CD4-positive, CD25-positive, alpha-beta regulatory T cell (primary cell): ENCODE measurements at regions not wholly inside any gene's neighbourhood (a gene's known extent, or its start where the extent isn't known, plus 50 kb on each side); places are given as distances from the start of the nearest gene placed in this dataset.

Experiments used
- ATAC-seq, 2 donors: fragments of 150-1000 bp; cut with Tn5 transposase; one replicate each; pipeline ENCODE4 v1.10.0; 2021; ENCODE audit warnings: low read depth in 2 of 2, moderate number of reproducible peaks in 2 of 2, moderate library complexity in 1 of 2
- DNase-seq, 3 donors: peaks; one replicate each; pipeline versions ENCODE4 v3.0.0 to v3.0.0-alpha.2; 2012 to 2022; ENCODE audit warnings: mixed read lengths in 1 of 3
- H3K27ac ChIP-seq: one replicate; pipeline ENCODE4 v1.7.0; 2013; ENCODE audit warnings: mild to moderate bottlenecking, low read length; ENCODE audit not compliant: insufficient read depth, poor library complexity, severe bottlenecking
- H3K27me3 ChIP-seq: one replicate; pipeline ENCODE4 v1.7.0; 2013; ENCODE audit warnings: low read length; ENCODE audit not compliant: control insufficient read depth, insufficient read depth
- H3K36me3 ChIP-seq: one replicate; pipeline ENCODE4 v1.7.0; 2013; ENCODE audit warnings: mild to moderate bottlenecking, low read length, moderate library complexity; ENCODE audit not compliant: control insufficient read depth, insufficient read depth
- H3K4me1 ChIP-seq: 2 replicates; pipeline ENCODE4 v1.7.0; 2013; ENCODE audit warnings: mild to moderate bottlenecking, low read length; ENCODE audit not compliant: insufficient read depth, control insufficient read depth, poor library complexity, severe bottlenecking
- H3K4me3 ChIP-seq: one replicate; pipeline ENCODE4 v1.7.0; 2013; ENCODE audit warnings: low read depth, mild to moderate bottlenecking, low read length, moderate library complexity
- H3K9me3 ChIP-seq, 2 experiments: 1 replicate in 1 of 2; 2 replicates in 1 of 2; pipeline ENCODE4 v1.7.0; 2013; ENCODE audit warnings: low read length in 2 of 2, mild to moderate bottlenecking in 1 of 2, moderate library complexity in 1 of 2; ENCODE audit not compliant: control insufficient read depth in 2 of 2
- H3K27ac Mint-ChIP-seq, 3 donors: one replicate each; pipeline ENCODE4 v1.8.0; 2020 to 2022; ENCODE audit warnings: mild to moderate bottlenecking in 3 of 3, mixed read lengths in 3 of 3, moderate library complexity in 2 of 3
- H3K27me3 Mint-ChIP-seq: one replicate; pipeline ENCODE4 v1.8.0; 2022; ENCODE audit warnings: mild to moderate bottlenecking, mixed read lengths
- H3K36me3 Mint-ChIP-seq: one replicate; pipeline ENCODE4 v1.8.0; 2020; ENCODE audit warnings: mixed read lengths
- H3K4me1 Mint-ChIP-seq, 4 donors: one replicate each; pipeline ENCODE4 v1.8.0; 2020 to 2022; ENCODE audit warnings: mixed read lengths in 4 of 4, mild to moderate bottlenecking in 1 of 4
- H3K4me3 Mint-ChIP-seq, 4 donors: one replicate each; pipeline ENCODE4 v1.8.0; 2020 to 2022; ENCODE audit warnings: mild to moderate bottlenecking in 4 of 4, mixed read lengths in 4 of 4, moderate library complexity in 3 of 4
- H3K9me3 Mint-ChIP-seq, 7 donors: one replicate each; pipeline ENCODE4 v1.8.0; 2020 to 2022; ENCODE audit warnings: mixed read lengths in 7 of 7, mild to moderate bottlenecking in 3 of 7, moderate library complexity in 2 of 7

DNA sequence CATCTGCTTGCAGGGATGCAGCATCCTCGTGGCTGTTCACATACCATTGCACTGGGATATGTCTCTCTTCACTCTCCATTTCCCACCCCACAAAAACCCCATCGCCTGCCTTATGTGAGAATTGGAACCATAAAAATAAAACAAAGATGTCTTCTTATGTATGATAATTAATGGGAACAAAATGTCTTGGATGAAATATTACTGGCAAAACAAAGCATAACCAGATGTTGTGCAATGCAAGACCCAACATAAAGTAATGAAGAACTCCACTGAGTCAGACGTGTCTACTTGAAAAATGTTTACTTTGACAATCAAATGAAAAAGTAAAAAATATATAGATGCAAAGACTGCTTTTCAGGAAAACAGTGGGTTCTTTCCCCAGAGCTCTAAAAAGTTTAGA is 611.3 kb upstream of the SYT4 start:
- Mint-ChIP-seq H3K4me1 (no peaks in the 10 kb centered on the region), H3K9me3 (peaks cover 0 to 11% (median 7%) of the 10 kb centered on the region in 7 donors), H3K36me3 (no peaks in the 10 kb centered on the region), H3K27me3 (no peaks in the 10 kb centered on the region), H3K27ac (no peak overlapping the region), H3K4me3 (no peak overlapping the region)
- Histone ChIP-seq H3K4me1 (no peaks in the 10 kb centered on the region), H3K27ac (no peak overlapping the region), H3K4me3 (no peak overlapping the region), H3K36me3 (no peaks in the 10 kb centered on the region), H3K27me3 (no peaks in the 10 kb centered on the region), H3K9me3 (no peaks in the 10 kb centered on the region)
- DNase-seq (no peak), ATAC-seq (no peak)

DNA sequence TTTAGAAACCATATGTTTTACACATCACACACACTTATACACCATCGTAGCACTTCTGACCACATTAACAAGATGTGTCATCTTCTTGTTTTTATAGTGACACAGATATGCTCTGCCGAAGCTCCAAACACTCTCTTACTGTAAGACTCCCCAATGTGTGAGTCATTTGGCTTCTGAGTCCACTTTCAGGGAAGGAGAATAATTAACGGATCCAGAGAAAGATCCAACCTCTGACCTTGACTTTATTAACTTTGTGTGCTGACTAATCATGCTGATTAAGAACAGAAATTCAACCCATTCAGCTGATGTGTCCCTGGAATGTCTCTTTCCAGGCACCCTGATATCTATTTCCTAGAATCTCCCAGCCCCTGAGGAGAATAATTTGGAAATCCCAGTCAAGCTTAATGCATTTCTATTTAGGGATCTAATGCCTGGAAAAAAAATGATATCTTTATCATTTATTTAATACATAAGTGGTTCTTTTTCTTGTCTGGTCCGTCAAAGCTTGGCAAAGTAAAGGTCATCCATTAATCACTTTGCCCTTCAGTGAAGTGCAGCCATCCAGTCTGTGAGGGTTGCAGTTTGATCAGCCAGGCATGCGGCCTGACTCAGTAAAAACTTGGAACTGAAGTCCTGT is 615.8 kb upstream of the SYT4 start:
- DNase-seq (no peak), ATAC-seq (no peak)
- Histone ChIP-seq H3K36me3 (no peaks in the 10 kb centered on the region), H3K4me1 (no peaks in the 10 kb centered on the region), H3K27me3 (no peaks in the 10 kb centered on the region), H3K9me3 (no peaks in the 10 kb centered on the region), H3K4me3 (no peak overlapping the region), H3K27ac (no peak overlapping the region)
- Mint-ChIP-seq H3K27ac (no peak overlapping the region), H3K4me1 (no peaks in the 10 kb centered on the region), H3K27me3 (no peaks in the 10 kb centered on the region), H3K36me3 (no peaks in the 10 kb centered on the region), H3K9me3 (peaks cover 4 to 11% (median 6%) of the 10 kb centered on the region in 7 donors), H3K4me3 (no peak overlapping the region)

DNA sequence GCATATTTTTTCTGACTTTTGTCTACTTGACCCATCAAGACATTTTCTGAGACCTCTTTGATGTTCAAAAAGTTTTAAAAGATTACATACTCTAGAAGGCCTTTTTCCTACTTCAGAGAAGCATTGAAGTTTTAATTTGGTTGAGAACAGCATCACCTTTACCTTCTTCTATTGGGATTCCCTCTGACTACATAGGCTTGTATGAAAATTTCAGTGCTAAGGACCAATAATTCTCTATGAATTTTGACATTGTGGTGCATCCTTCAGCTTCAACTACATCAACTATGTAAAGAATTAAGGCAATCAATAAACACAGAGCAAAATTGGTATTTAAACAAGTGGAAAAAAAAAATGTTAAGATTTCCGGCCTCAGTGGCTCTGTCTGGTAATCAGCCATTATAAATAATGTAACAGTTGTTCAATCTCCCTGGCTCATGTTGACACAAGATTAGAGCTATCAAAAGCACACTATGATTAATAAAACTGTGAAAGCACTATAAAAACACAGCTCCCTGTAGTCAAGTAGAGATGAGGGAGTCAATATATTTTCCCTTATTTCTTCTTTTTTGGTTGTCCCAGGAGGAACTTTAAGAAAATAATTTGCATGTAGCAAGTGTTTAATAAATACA is 627.0 kb upstream of the SYT4 start:
- Mint-ChIP-seq H3K36me3 (no peaks in the 10 kb centered on the region), H3K27ac (no peak overlapping the region), H3K4me3 (no peak overlapping the region), H3K27me3 (no peaks in the 10 kb centered on the region), H3K4me1 (no peaks in the 10 kb centered on the region), H3K9me3 (peaks cover 0 to 15% (median 3%) of the 10 kb centered on the region in 7 donors)
- H3K9me3 ChIP-seq: no peaks in the 10 kb centered on the region
- H3K4me3 ChIP-seq: no peak overlapping the region
- ATAC-seq (no peak), DNase-seq (no peak)
- no peaks in the 10 kb centered on the region for H3K4me1 ChIP-seq
- H3K27me3 ChIP-seq: no peaks in the 10 kb centered on the region
- H3K27ac ChIP-seq: no peak overlapping the region
- H3K36me3 ChIP-seq: no peaks in the 10 kb centered on the region

DNA sequence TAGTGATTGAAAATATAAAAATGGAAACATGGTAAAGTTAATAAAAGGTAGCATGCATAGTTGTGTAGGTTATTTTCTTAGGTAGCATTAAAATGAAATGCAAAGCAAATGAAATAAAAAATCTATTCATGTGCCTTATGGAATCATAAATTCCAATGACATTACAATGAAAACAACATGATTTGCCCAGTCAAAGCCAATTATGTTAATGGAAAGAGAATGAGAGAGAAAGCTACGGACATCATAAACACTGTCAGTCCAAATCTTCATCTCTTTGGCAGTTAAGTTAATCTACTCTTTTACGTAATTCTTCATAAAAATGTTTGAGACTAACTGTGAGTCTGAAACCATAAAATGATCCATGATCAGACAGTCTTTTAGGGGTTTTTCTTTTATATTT is 636.7 kb upstream of the SYT4 start:
- H3K36me3 Mint-ChIP-seq: no peaks in the 10 kb centered on the region
- ATAC-seq (no peak), DNase-seq (no peak)
- no peak overlapping the region for H3K4me3 Mint-ChIP-seq
- H3K4me1 Mint-ChIP-seq: no peaks in the 10 kb centered on the region
- Histone ChIP-seq H3K4me3 (no peak overlapping the region), H3K36me3 (no peaks in the 10 kb centered on the region), H3K27ac (no peak overlapping the region), H3K27me3 (no peaks in the 10 kb centered on the region), H3K9me3 (peaks cover 0 to under 1% of the 10 kb centered on the region in 2 experiments), H3K4me1 (no peaks in the 10 kb centered on the region)
- peaks cover 0 to 19% (median 9%) of the 10 kb centered on the region in 7 donors for H3K9me3 Mint-ChIP-seq
- H3K27ac Mint-ChIP-seq: no peak overlapping the region
- no peaks in the 10 kb centered on the region for H3K27me3 Mint-ChIP-seq

DNA sequence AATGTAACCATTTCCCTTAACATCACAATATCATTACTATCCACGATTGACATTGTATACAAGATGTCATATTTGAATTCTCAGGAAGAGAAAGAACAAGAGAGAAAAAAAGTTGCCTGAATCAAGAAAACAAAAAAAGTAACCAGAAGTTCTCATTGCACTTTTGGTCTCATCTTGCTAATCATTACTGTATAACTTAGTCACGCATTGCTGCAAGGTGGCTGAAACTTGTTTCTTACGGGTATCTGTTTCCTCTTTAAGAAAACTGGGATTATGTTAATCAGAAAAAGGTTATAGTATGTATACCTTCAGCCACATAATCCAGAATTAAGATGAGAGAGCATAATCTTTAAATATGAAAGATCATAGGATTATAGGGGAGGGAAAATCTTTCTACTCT is 639.7 kb upstream of the SYT4 start:
- H3K9me3 Mint-ChIP-seq: peaks cover 0 to 10% (median 4%) of the 10 kb centered on the region in 7 donors
- Histone ChIP-seq H3K27me3 (no peaks in the 10 kb centered on the region), H3K4me3 (no peak overlapping the region), H3K9me3 (peaks cover 0 to 4% of the 10 kb centered on the region in 2 experiments), H3K36me3 (no peaks in the 10 kb centered on the region), H3K27ac (no peak overlapping the region), H3K4me1 (no peaks in the 10 kb centered on the region)
- H3K27me3 Mint-ChIP-seq: no peaks in the 10 kb centered on the region
- H3K27ac Mint-ChIP-seq: no peak overlapping the region
- H3K4me1 Mint-ChIP-seq: no peaks in the 10 kb centered on the region
- no peak for ATAC-seq
- H3K4me3 Mint-ChIP-seq: no peak overlapping the region
- no peaks in the 10 kb centered on the region for H3K36me3 Mint-ChIP-seq
- DNase-seq: no peak

DNA sequence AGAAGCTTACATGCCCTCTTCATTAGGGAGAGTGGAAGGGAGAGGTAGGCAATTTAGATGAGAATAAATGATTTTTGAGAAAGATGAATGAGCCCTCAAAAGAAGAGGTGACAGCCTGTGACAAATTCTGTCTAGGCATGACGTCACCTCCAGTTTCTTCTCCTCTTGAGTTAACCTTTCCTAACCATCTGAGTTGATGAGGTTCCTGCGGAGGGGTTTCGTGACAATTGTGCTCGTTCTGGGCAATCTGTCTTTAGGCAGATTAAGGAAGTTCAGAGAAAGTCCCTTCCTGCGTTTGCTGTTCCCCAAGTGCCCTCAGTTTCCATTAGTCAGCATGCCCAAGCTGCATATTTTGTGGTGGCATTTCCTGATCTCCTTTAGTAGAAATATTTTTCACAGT is 640.2 kb upstream of the SYT4 start:
- H3K4me3 ChIP-seq: no peak overlapping the region
- no peaks in the 10 kb centered on the region for H3K27me3 ChIP-seq
- Mint-ChIP-seq H3K27ac (no peak overlapping the region), H3K9me3 (peaks cover 0 to 7% (median 4%) of the 10 kb centered on the region in 7 donors), H3K36me3 (no peaks in the 10 kb centered on the region), H3K4me1 (no peaks in the 10 kb centered on the region), H3K27me3 (no peaks in the 10 kb centered on the region), H3K4me3 (no peak overlapping the region)
- H3K36me3 ChIP-seq: no peaks in the 10 kb centered on the region
- ATAC-seq (no peak), DNase-seq (no peak)
- H3K9me3 ChIP-seq: peaks cover 0 to 4% of the 10 kb centered on the region in 2 experiments
- no peaks in the 10 kb centered on the region for H3K4me1 ChIP-seq
- no peak overlapping the region for H3K27ac ChIP-seq

DNA sequence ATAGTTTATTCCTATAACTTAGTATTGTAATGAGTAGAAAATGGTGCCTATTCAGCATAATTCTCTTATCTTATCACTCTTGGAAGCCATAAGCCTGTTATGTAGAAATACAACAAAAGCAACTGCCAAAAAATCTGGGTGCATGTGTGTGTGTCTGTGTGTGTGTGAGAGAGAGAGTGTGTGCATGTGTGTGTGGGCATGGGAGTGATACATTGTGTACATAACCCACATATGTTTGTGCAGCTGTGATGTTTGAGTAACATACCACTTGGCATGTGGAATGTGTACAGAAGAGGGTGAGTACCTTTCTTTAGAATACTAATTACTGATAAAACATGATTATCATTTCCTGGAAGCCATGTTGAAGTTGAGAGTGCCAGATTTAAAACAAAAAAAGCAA is 642.3 kb upstream of the SYT4 start:
- Histone ChIP-seq H3K9me3 (peaks cover 0 to 4% of the 10 kb centered on the region in 2 experiments), H3K27me3 (no peaks in the 10 kb centered on the region), H3K36me3 (no peaks in the 10 kb centered on the region), H3K4me3 (no peak overlapping the region), H3K27ac (no peak overlapping the region), H3K4me1 (no peaks in the 10 kb centered on the region)
- DNase-seq (no peak), ATAC-seq (no peak)
- Mint-ChIP-seq H3K36me3 (no peaks in the 10 kb centered on the region), H3K27ac (no peak overlapping the region), H3K4me3 (no peak overlapping the region), H3K27me3 (no peaks in the 10 kb centered on the region), H3K9me3 (peaks cover 0 to 9% (median 5%) of the 10 kb centered on the region in 7 donors), H3K4me1 (no peaks in the 10 kb centered on the region)

DNA sequence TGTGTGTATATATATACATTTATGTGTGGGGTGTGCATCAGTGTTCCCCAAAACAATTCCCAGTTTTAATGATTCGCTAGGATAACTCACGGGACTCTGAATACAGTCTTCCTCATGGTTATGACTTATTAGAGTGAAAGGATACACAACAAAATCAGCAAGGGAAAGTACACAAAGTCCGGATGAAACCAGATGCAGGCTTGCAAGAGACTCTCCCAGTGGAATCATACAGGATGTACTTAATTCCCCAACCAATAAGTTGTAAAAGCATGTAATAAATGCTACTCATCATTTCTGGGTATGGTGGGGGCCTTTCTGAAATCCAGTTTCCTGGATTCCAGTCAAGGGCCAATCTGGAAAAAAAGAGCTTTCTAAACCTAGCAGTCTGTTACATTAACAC is 654.1 kb upstream of the SYT4 start:
- no peak overlapping the region for H3K27ac Mint-ChIP-seq
- H3K9me3 Mint-ChIP-seq: peaks cover 0 to 14% (median 4%) of the 10 kb centered on the region in 7 donors

More for the DNA sequence above, 654.1 kb upstream of the SYT4 start:
- H3K4me1 Mint-ChIP-seq: no peaks in the 10 kb centered on the region
- no peaks in the 10 kb centered on the region for H3K36me3 Mint-ChIP-seq
- no peaks in the 10 kb centered on the region for H3K4me1 ChIP-seq
- H3K27me3 ChIP-seq: no peaks in the 10 kb centered on the region
- no peak for ATAC-seq
- no peak overlapping the region for H3K4me3 ChIP-seq
- no peaks in the 10 kb centered on the region for H3K36me3 ChIP-seq
- no peak for DNase-seq
- H3K27me3 Mint-ChIP-seq: no peaks in the 10 kb centered on the region
- H3K27ac ChIP-seq: no peak overlapping the region
- no peaks in the 10 kb centered on the region for H3K9me3 ChIP-seq
- H3K4me3 Mint-ChIP-seq: no peak overlapping the region
